ENCODE measurements at regions not wholly inside any gene's neighbourhood (a gene's known extent, or its start where the extent isn't known, plus 50 kb on each side); places are given as distances from the start of the nearest gene placed in this dataset.

- no peaks in the 10 kb centered on the region for H3K9me3 ChIP-seq
Observed at GRCh38 chr1:198437332-198437731, 103.1 kb downstream of the ATP6V1G3 start.

GRCh38 chr1:198436276-198436675 is 104.2 kb downstream of the ATP6V1G3 start:
- no peak for DNase-seq (ENCODE audit: low spot score)
- Histone ChIP-seq H3K4me1 (ENCODE audit: control insufficient read depth in 1 of 2, low read depth in 2 of 2) (no peaks in the 10 kb centered on the region), H3K27me3 (replicated peaks; ENCODE audit: insufficient read depth) (no peaks in the 10 kb centered on the region), H3K9me3 (no peaks in the 10 kb centered on the region), H3K27ac (no peak overlapping the region), H3K36me3 (no peaks in the 10 kb centered on the region), H3K4me3 (no peak overlapping the region)
- ATAC-seq (ENCODE audit: insufficient number of reproducible peaks, low FRiP score, low read depth): no peak
- no peak for TF ChIP-seq CTCF (IDR thresholded peaks at IDR 0.05)

More at GRCh38 chr1:198437332-198437731, 103.1 kb downstream of the ATP6V1G3 start:
- H3K4me1 ChIP-seq (ENCODE audit: control insufficient read depth in 1 of 2, low read depth in 2 of 2): no peaks in the 10 kb centered on the region
- no peak overlapping the region for H3K4me3 ChIP-seq
- DNase-seq (ENCODE audit: low spot score) (no peak), ATAC-seq (ENCODE audit: insufficient number of reproducible peaks, low FRiP score, low read depth) (no peak)
- no peaks in the 10 kb centered on the region for H3K27me3 ChIP-seq (replicated peaks; ENCODE audit: insufficient read depth)
- H3K36me3 ChIP-seq: no peaks in the 10 kb centered on the region
- TF ChIP-seq CTCF (IDR thresholded peaks at IDR 0.05): no peak
- no peak overlapping the region for H3K27ac ChIP-seq

- Histone ChIP-seq H3K4me1 (ENCODE audit: control insufficient read depth in 1 of 2, low read depth in 2 of 2) (no peaks in the 10 kb centered on the region), H3K4me3 (no peak overlapping the region), H3K9me3 (no peaks in the 10 kb centered on the region), H3K27ac (no peak overlapping the region), H3K36me3 (no peaks in the 10 kb centered on the region), H3K27me3 (replicated peaks; ENCODE audit: insufficient read depth) (no peaks in the 10 kb centered on the region)
- no peak for TF ChIP-seq CTCF (IDR thresholded peaks at IDR 0.05)
- no peak for ATAC-seq (ENCODE audit: insufficient number of reproducible peaks, low FRiP score, low read depth)
- no peak for DNase-seq (ENCODE audit: low spot score)
Observed at GRCh38 chr1:198435056-198435455, 105.4 kb downstream of the ATP6V1G3 start.

GRCh38 chr1:198424441-198424840 is 116.0 kb downstream of the ATP6V1G3 start:
- TF ChIP-seq CTCF (IDR thresholded peaks at IDR 0.05): no peak
- no peak overlapping the region for H3K4me3 ChIP-seq

GRCh38 chr1:198423673-198424072 is 116.8 kb downstream of the ATP6V1G3 start:
- Histone ChIP-seq H3K9me3 (no peaks in the 10 kb centered on the region), H3K4me1 (ENCODE audit: control insufficient read depth in 1 of 2, low read depth in 2 of 2) (no peaks in the 10 kb centered on the region), H3K36me3 (no peaks in the 10 kb centered on the region), H3K27me3 (replicated peaks; ENCODE audit: insufficient read depth) (no peaks in the 10 kb centered on the region), H3K4me3 (no peak overlapping the region), H3K27ac (no peak overlapping the region)
- no peak for DNase-seq (ENCODE audit: low spot score)
- no peak for TF ChIP-seq CTCF (IDR thresholded peaks at IDR 0.05)
- ATAC-seq (ENCODE audit: insufficient number of reproducible peaks, low FRiP score, low read depth): no peak

More at GRCh38 chr1:198424441-198424840, 116.0 kb downstream of the ATP6V1G3 start:
- no peak overlapping the region for H3K27ac ChIP-seq
- H3K27me3 ChIP-seq (replicated peaks; ENCODE audit: insufficient read depth): no peaks in the 10 kb centered on the region
- ATAC-seq (ENCODE audit: insufficient number of reproducible peaks, low FRiP score, low read depth): no peak
- no peaks in the 10 kb centered on the region for H3K36me3 ChIP-seq
- no peaks in the 10 kb centered on the region for H3K9me3 ChIP-seq
- no peak for DNase-seq (ENCODE audit: low spot score)
- no peaks in the 10 kb centered on the region for H3K4me1 ChIP-seq (ENCODE audit: control insufficient read depth in 1 of 2, low read depth in 2 of 2)

All from thoracic aorta (tissue), 2 donors.